Heart left ventricle (tissue), 16 donors: ENCODE measurements at regions not wholly inside any gene's neighbourhood (a gene's known extent, or its start where the extent isn't known, plus 50 kb on each side); places are given as distances from the start of the nearest gene placed in this dataset.

Experiments used
- ATAC-seq, 4 donors: fragments of 200-7000 bp; cut with Tn5 transposase; one replicate each; pipeline ENCODE4 v1.9.1; 2020 to 2022; ENCODE audit warnings: moderate library complexity in 4 of 4, mild to moderate bottlenecking in 3 of 4, moderate number of reproducible peaks in 1 of 4
- DNase-seq, 5 donors: peaks; one replicate each; pipeline ENCODE4 v3.0.0-alpha.2; 2020
- H3K27ac ChIP-seq, 12 donors: fragments of 200-600 bp; sonication (generic) in 4 of 12; one replicate each; pipeline versions ENCODE4 v1.5.0 to v1.8.0; 2016 to 2022; ENCODE audit warnings: mild to moderate bottlenecking in 2 of 12
- H3K27me3 ChIP-seq, 9 donors: fragments of 200-600 bp; sonication (generic) in 2 of 9; one replicate each; pipeline versions ENCODE4 v1.5.1 to v1.8.0; 2016 to 2022; ENCODE audit warnings: mild to moderate bottlenecking in 3 of 9
- H3K36me3 ChIP-seq, 9 donors: fragments of 200-600 bp; sonication (generic) in 2 of 9; one replicate each; pipeline versions ENCODE4 v1.5.0 to v1.8.0; 2018 to 2022; ENCODE audit warnings: mild to moderate bottlenecking in 2 of 9
- H3K4me1 ChIP-seq, 12 donors: fragments of 200-600 bp; sonication (generic) in 4 of 12; one replicate each; pipeline versions ENCODE4 v1.5.0 to v1.8.0; 2016 to 2022; ENCODE audit warnings: mild to moderate bottlenecking in 3 of 12
- H3K4me3 ChIP-seq, 12 donors: fragments of 200-600 bp; sonication (generic) in 4 of 12; one replicate each; pipeline versions ENCODE4 v1.5.0 to v1.8.0; 2017 to 2022; ENCODE audit warnings: mild to moderate bottlenecking in 9 of 12, moderate library complexity in 4 of 12
- H3K9me3 ChIP-seq, 12 donors: fragments of 200-600 bp; sonication (generic) in 4 of 12; one replicate each; pipeline versions ENCODE4 v1.5.0 to v1.8.0; 2016 to 2022; ENCODE audit warnings: mild to moderate bottlenecking in 1 of 12
- CTCF ChIP-seq, 12 donors: fragments of 200-600 bp; sonication (generic) in 4 of 12; IDR thresholded peaks; one replicate each; pipeline versions ENCODE4 v1.5.0 to v1.8.0; 2018 to 2022; ENCODE audit warnings: antibody characterized with exemption in 12 of 12, mild to moderate bottlenecking in 5 of 12
- POLR2A ChIP-seq, 2 donors: fragments of 450-650 bp; IDR thresholded peaks; one replicate each; pipeline ENCODE4 v1.6.1; 2017; ENCODE audit warnings: antibody characterized with exemption in 2 of 2, mild to moderate bottlenecking in 2 of 2, moderate library complexity in 2 of 2
- WGBS, 4 donors: extraction: QIAGEN DNeasy Blood & Tissue Kit in 2 of 4; methylation state at CpG; one replicate each; pipeline versions ENCODE4 v1.1.5 to v1.1.7; 2013 to 2018; 5-methylcytosine and 5-hydroxymethylcytosine counted together
- intact Hi-C, 10 donors: fragments of 100-400 bp; cut with DNase I; formaldehyde crosslinking; loops; one replicate each; pipeline versions ENCODE4 v1.11.1 to v1.14.2; 2022
- donor health status: ischemic (EF 13 %, LVEDD 7.1; RV severe dilation, severe dysfunction).
- donor health status: healthy with polysubstance abuse.
- donor health status: DM: no; HTN: yes; CAD: no.
- donor health status: DM: no; HTN: no; CAD: no.
- donor health status: ischemic (EF 25% LVEDD 6.9; RV normal size, moderate dysfunction).
- donor health status: ischemic (EF 25% LVEDD 5.7; RV mildly dilated, moderate dysfunction).
- donor health status: healthy.
- donor health status: DM: yes; HTN: yes; CAD: no.
- donor health status: ischemic (EF 35%, LVEDD 5.7; RV mildly dilated, moderate dysfunction).
- donor health status: nonischemic (EF 11% LVEDD 7.7; RV severe dilation, severe dysfunction).
- donor health status: DM: yes; HTN: yes; CAD: no.
- donor health status: PGD.
- donor health status: ischemic (EF 29% LVEDD 5.4; RV normal size, mild dysfunction).
- donor health status: nonischemic (EF 23%, LVEDD 6.1; RV moderate dilation, normal function).

DNA sequence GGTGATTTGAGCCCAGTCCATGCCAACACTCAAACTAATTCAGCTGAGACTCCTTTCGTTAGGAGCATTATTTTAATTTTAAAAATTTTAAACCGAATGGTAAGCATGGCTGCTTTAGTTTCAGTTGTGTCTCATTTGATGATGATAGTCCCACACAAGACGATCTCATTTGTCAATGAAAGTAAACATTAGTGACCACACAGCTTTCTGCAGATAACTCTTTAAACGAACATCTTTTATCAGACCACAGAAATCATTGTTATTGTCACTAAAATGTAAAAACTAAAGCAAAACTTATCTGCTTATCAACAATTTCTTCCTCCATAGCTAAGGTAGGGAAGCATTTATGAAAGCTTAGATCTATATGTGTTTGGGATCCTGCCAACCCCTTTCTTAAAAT, 382.2 kb downstream of the ZFHX3 start:
- H3K27me3 ChIP-seq: no peaks in the 10 kb centered on the region
- no peak overlapping the region for H3K27ac ChIP-seq
- DNase-seq (no peak), ATAC-seq (no peak)
- H3K4me1 ChIP-seq: peaks cover 0 to 22% (median 9%) of the 10 kb centered on the region in 12 donors
- H3K9me3 ChIP-seq: peaks cover 0 to 4% (median 0%) of the 10 kb centered on the region in 12 donors
- TF ChIP-seq CTCF (IDR thresholded peaks at IDR 0.05): no peak
- TF ChIP-seq POLR2A (IDR thresholded peaks at IDR 0.05): no peak
- H3K4me3 ChIP-seq: peak overlapping the region in 10 of 12 donors; percentile 73 to 94 (median 84)
- intact Hi-C loops: no loop called here
- WGBS, 4 donors: 28 to 34% (median 31%) methylated on average over 4 of the region's 4 CpGs
- H3K36me3 ChIP-seq: no peaks in the 10 kb centered on the region

- intact Hi-C loops: no loop called here
- Histone ChIP-seq H3K27ac (peak overlapping the region in 6 of 12 donors; percentile 24 to 69 (median 54)), H3K4me3 (peak overlapping the region; percentile 60 to 94 (median 83)), H3K9me3 (peaks cover 0 to 4% (median 0%) of the 10 kb centered on the region in 12 donors), H3K36me3 (no peaks in the 10 kb centered on the region), H3K27me3 (no peaks in the 10 kb centered on the region), H3K4me1 (peaks cover 0 to 22% (median 9%) of the 10 kb centered on the region in 12 donors)
- TF ChIP-seq POLR2A (IDR thresholded peaks at IDR 0.05) (no peak), CTCF (IDR thresholded peaks at IDR 0.05) (peak in 1 of 12 donors; percentile 5)
- ATAC-seq (peak; percentile 100), DNase-seq (peak; percentile 94 to 97 (median 97))
- 0% methylated on average over 56 to 60 of the region's 60 CpGs for WGBS, 4 donors
Measured at GRCh38 chr16:72664509-72665408, 383.2 kb downstream of the ZFHX3 start.

- no peak for ATAC-seq
- TF ChIP-seq CTCF (IDR thresholded peaks at IDR 0.05) (no peak), POLR2A (IDR thresholded peaks at IDR 0.05) (no peak)
- 2 to 4% (median 3%) methylated on average over 18 of the region's 18 CpGs for WGBS, 4 donors
- H3K4me1 ChIP-seq: peaks cover 0 to 22% (median 9%) of the 10 kb centered on the region in 12 donors
- peak overlapping the region; percentile 60 to 94 (median 83) for H3K4me3 ChIP-seq
- no peaks in the 10 kb centered on the region for H3K36me3 ChIP-seq
- H3K27ac ChIP-seq: peak overlapping the region in 1 of 12 donors; percentile 69
- intact Hi-C loops: no loop called here
- peaks cover 0 to 4% (median 0%) of the 10 kb centered on the region in 12 donors for H3K9me3 ChIP-seq
- no peaks in the 10 kb centered on the region for H3K27me3 ChIP-seq
- no peak for DNase-seq
Measured at GRCh38 chr16:72664056-72664508, 383.8 kb downstream of the ZFHX3 start.
